Choroid plexus epithelial cell (primary cell): ENCODE measurements at regions not wholly inside any gene's neighbourhood (a gene's known extent, or its start where the extent isn't known, plus 50 kb on each side); places are given as distances from the start of the nearest gene placed in this dataset.

ENCODE experiments used
- DNase-seq: peaks from one replicate; pipeline ENCODE4 v3.0.0-alpha.2; 2010; ENCODE audit warnings: low read depth
- H3K4me3 ChIP-seq: 2 replicates; pipeline ENCODE4 v1.5.1; 2011; ENCODE audit warnings: low read depth, mild to moderate bottlenecking, control low read depth, low read length, moderate library complexity
- TF ChIP-seq, protein P1 (sequence below): conservative IDR thresholded peaks from 2 replicates; pipeline ENCODE4 v1.5.1; 2011; ENCODE audit warnings: low read depth, mild to moderate bottlenecking, control low read depth, inconsistent platforms, low read length, moderate library complexity

GRCh38 chr5:167452136-167452535 is 839.3 kb upstream of the WWC1 start:
- DNase-seq: peak; percentile 10
- TF ChIP-seq, protein P1, sequence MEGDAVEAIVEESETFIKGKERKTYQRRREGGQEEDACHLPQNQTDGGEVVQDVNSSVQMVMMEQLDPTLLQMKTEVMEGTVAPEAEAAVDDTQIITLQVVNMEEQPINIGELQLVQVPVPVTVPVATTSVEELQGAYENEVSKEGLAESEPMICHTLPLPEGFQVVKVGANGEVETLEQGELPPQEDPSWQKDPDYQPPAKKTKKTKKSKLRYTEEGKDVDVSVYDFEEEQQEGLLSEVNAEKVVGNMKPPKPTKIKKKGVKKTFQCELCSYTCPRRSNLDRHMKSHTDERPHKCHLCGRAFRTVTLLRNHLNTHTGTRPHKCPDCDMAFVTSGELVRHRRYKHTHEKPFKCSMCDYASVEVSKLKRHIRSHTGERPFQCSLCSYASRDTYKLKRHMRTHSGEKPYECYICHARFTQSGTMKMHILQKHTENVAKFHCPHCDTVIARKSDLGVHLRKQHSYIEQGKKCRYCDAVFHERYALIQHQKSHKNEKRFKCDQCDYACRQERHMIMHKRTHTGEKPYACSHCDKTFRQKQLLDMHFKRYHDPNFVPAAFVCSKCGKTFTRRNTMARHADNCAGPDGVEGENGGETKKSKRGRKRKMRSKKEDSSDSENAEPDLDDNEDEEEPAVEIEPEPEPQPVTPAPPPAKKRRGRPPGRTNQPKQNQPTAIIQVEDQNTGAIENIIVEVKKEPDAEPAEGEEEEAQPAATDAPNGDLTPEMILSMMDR: no peak

DNA sequence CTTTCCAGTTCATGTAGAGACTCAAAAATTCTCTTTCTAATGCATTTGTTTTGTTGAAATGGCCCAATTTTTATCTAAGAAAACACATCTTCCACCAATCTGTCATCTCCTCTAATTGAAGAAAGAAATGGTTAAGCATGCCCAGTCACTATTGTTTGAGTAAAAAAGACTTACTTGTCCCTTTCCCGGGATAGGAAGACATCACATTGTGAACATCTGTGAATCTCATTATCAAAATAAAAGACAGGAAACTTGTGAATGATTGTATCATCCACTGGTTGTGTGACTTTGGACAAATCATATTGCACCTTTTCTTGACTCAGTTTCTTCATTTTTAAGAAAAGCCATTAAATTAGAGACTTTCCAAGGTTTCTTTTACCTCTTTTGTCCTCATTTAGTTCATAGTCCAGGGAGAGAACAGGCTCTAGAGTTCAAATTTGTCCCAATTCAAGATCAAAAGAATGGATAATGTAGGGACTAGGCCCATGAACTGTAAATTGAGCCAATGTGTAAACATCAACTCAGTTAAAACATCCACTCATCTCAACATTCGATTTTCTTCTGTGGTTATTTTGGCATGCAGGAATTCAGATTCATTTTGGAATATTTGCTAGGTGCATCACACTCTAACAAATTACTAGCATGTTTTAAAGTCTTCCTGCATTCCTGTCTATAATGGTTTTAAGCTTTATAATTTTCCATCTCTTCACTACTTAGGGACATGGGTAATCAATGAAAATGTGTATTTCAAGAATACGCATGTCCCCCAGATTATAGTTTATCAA is 838.0 kb upstream of the WWC1 start:
- TF ChIP-seq, protein P1: no peak
- peak; percentile 2 for DNase-seq
- no peak overlapping the region for H3K4me3 ChIP-seq

More at GRCh38 chr5:167452136-167452535, 839.3 kb upstream of the WWC1 start:
- H3K4me3 ChIP-seq: no peak overlapping the region

GRCh38 chr5:167458412-167458811 is 833.0 kb upstream of the WWC1 start:
- no peak overlapping the region for H3K4me3 ChIP-seq
- TF ChIP-seq, protein P1: no peak
- DNase-seq: no peak

DNA sequence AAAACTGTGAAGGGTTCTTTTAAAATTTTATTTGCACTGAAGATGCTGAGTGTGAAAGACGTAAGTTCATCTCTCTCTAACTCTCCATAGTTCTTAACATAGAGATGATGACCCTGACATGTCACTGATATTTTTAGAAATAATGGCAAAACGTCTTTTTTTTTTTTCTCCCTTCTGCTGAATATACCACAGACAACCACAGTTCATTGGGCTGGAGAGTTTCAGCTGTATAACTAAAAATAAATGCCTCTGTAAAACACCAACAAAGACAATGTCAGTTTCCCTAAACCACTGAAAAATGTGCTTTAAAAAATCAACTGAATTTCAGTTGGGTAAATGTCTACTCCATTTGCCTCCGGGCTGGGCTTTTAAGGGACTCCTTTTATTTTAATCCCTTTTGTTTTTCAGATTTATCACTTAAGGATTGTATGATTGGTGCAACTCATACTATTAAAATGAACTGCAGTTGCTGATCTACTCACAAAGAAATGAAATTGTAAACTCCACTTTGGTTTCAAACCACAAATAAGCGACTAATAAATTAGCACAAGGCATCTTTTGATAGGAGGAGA is 830.9 kb upstream of the WWC1 start:
- TF ChIP-seq, protein P1: no peak
- no peak overlapping the region for H3K4me3 ChIP-seq
- no peak for DNase-seq

GRCh38 chr5:167463939-167464338 is 827.5 kb upstream of the WWC1 start:
- H3K4me3 ChIP-seq: no peak overlapping the region
- no peak for DNase-seq
- TF ChIP-seq, protein P1: no peak

- TF ChIP-seq, protein P1: no peak
- no peak for DNase-seq
- no peak overlapping the region for H3K4me3 ChIP-seq
Measured at GRCh38 chr5:167466992-167467391, 824.5 kb upstream of the WWC1 start.

- TF ChIP-seq, protein P1: no peak
- DNase-seq: no peak
- H3K4me3 ChIP-seq: no peak overlapping the region
Measured at GRCh38 chr5:167472566-167473108, 818.8 kb upstream of the WWC1 start.
